Psoas muscle (tissue), 7 donors: ENCODE measurements at regions not wholly inside any gene's neighbourhood (a gene's known extent, or its start where the extent isn't known, plus 50 kb on each side); places are given as distances from the start of the nearest gene placed in this dataset.

Experiments
- ATAC-seq, 4 donors: fragments of 200-7000 bp; cut with Tn5 transposase; one replicate each; pipeline ENCODE4 v1.9.1; 2020; ENCODE audit warnings: moderate library complexity in 3 of 4, mild to moderate bottlenecking in 2 of 4
- DNase-seq, 2 donors: peaks; one replicate each; pipeline ENCODE4 v3.0.0-alpha.2; 2020
- H3K27ac ChIP-seq: fragments of 200-600 bp; one replicate; pipeline ENCODE4 v1.8.0; 2022
- H3K27me3 ChIP-seq, 3 donors: fragments of 200-600 bp in 1 of 3; one replicate each; pipeline versions ENCODE4 v1.6.1 to v1.8.0; 2013 to 2022; ENCODE audit warnings: low read length in 2 of 3, mild to moderate bottlenecking in 2 of 3, moderate library complexity in 1 of 3; ENCODE audit not compliant: insufficient read depth in 3 of 3
- H3K36me3 ChIP-seq, 2 donors: fragments of 200-600 bp in 1 of 2; one replicate each; pipeline versions ENCODE4 v1.6.1 to v1.8.0; 2013 to 2022; ENCODE audit warnings: low read depth in 1 of 2, mild to moderate bottlenecking in 1 of 2, moderate library complexity in 1 of 2; ENCODE audit not compliant: insufficient read depth in 1 of 2
- H3K4me1 ChIP-seq: fragments of 200-600 bp; one replicate; pipeline ENCODE4 v1.8.0; 2022
- H3K4me3 ChIP-seq: fragments of 200-600 bp; one replicate; pipeline ENCODE4 v1.8.0; 2022; ENCODE audit warnings: mild to moderate bottlenecking
- H3K9me3 ChIP-seq: fragments of 200-600 bp; one replicate; pipeline ENCODE4 v1.8.0; 2022
- WGBS, 3 donors: extraction: QIAGEN DNeasy Blood & Tissue Kit; methylation state at CpG; one replicate each; pipeline versions ENCODE4 v1.1.6 to v1.1.7; 2013; 5-methylcytosine and 5-hydroxymethylcytosine counted together
- intact Hi-C, 2 donors: fragments of 100-400 bp; cut with DNase I; formaldehyde crosslinking; loops; one replicate each; pipeline versions ENCODE4 v1.11.0 to v1.14.2; 2022
- TF ChIP-seq, protein P1 (sequence below): fragments of 200-600 bp; IDR thresholded peaks from one replicate; pipeline ENCODE4 v1.8.0; 2022; ENCODE audit warnings: antibody characterized with exemption
- donor health status: healthy with polysubstance abuse.
- donor health status: DM: no; HTN: no; CAD: no; lungs with moderate emphysema.
- donor health status: Bipolar disorder and iron deficiency.
- donor health status: healthy.
- donor health status: DM: yes; HTN: yes; CAD: no.
- donor health status: DM: no; HTN: no; CAD: no.
- donor health status: DM: yes; HTN: yes; CAD: no.

- Histone ChIP-seq H3K27me3 (peaks cover 0 to 5% (median 0%) of the 10 kb centered on the region in 3 donors), H3K27ac (no peak overlapping the region)
- WGBS, 3 donors = 57 to 62% (median 58%) methylated on average over 8 of the region's 8 CpGs
Observed at GRCh38 chr10:75347186-75347585, 54.4 kb downstream of the ZNF503 start.

GRCh38 chr10:75345738-75346137, 55.8 kb downstream of the ZNF503 start:
- H3K9me3 ChIP-seq = peaks cover 7% of the 10 kb centered on the region
- intact Hi-C loops = no loop called here

More at GRCh38 chr10:75347186-75347585, 54.4 kb downstream of the ZNF503 start:
- DNase-seq (no peak), ATAC-seq (no peak)
- TF ChIP-seq, protein P1, sequence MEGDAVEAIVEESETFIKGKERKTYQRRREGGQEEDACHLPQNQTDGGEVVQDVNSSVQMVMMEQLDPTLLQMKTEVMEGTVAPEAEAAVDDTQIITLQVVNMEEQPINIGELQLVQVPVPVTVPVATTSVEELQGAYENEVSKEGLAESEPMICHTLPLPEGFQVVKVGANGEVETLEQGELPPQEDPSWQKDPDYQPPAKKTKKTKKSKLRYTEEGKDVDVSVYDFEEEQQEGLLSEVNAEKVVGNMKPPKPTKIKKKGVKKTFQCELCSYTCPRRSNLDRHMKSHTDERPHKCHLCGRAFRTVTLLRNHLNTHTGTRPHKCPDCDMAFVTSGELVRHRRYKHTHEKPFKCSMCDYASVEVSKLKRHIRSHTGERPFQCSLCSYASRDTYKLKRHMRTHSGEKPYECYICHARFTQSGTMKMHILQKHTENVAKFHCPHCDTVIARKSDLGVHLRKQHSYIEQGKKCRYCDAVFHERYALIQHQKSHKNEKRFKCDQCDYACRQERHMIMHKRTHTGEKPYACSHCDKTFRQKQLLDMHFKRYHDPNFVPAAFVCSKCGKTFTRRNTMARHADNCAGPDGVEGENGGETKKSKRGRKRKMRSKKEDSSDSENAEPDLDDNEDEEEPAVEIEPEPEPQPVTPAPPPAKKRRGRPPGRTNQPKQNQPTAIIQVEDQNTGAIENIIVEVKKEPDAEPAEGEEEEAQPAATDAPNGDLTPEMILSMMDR = no peak
- no peaks in the 10 kb centered on the region for H3K36me3 ChIP-seq
- intact Hi-C loops = no loop called here
- no peaks in the 10 kb centered on the region for H3K4me1 ChIP-seq
- H3K4me3 ChIP-seq = no peak overlapping the region
- H3K9me3 ChIP-seq = peaks cover 7% of the 10 kb centered on the region

DNA sequence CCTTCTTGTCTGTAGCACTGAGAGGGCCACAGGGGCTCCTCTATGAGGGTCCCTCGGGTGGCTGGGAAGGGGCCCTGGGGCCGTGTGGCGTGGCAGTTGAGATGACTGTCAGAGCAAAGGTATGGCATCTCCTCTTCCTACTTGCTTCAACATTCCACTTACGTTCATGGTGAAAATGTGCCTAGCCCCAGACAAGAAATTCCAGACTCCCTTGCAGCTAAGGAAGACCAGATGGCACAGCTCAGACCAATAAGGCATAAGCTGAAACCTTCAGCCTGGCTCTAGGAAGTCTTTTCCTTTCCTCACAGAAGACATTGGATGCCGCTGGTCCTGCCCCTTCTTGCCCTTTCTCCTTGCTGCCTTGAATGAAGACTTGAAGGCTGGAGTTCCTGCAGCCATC, 57.4 kb downstream of the ZNF503 start:
- no peak for ATAC-seq

More at GRCh38 chr10:75345738-75346137, 55.8 kb downstream of the ZNF503 start:
- WGBS, 3 donors = 86 to 88% (median 87%) methylated on average over 6 of the region's 6 CpGs
- Histone ChIP-seq H3K4me1 (no peaks in the 10 kb centered on the region), H3K36me3 (no peaks in the 10 kb centered on the region), H3K27ac (no peak overlapping the region), H3K27me3 (peaks cover 0 to 5% (median 0%) of the 10 kb centered on the region in 3 donors), H3K4me3 (no peak overlapping the region)
- ATAC-seq (no peak), DNase-seq (no peak)
- TF ChIP-seq, protein P1 = no peak

GRCh38 chr10:75342397-75342796, 59.2 kb downstream of the ZNF503 start:
- Histone ChIP-seq H3K27ac (no peak overlapping the region), H3K4me3 (no peak overlapping the region), H3K36me3 (no peaks in the 10 kb centered on the region), H3K27me3 (no peaks in the 10 kb centered on the region), H3K4me1 (no peaks in the 10 kb centered on the region), H3K9me3 (peaks cover 7% of the 10 kb centered on the region)
- intact Hi-C loops = no loop called here
- ATAC-seq (peak; percentile 52 to 63 (median 54)), DNase-seq (no peak)
- WGBS, 3 donors = 21 to 42% (median 40%) methylated on average over 5 of the region's 5 CpGs
- TF ChIP-seq, protein P1 = no peak

More for the DNA sequence above, 57.4 kb downstream of the ZNF503 start:
- no peak overlapping the region for H3K27ac ChIP-seq
- peaks cover 0 to 3% (median 0%) of the 10 kb centered on the region in 3 donors for H3K27me3 ChIP-seq
- no peak overlapping the region for H3K4me3 ChIP-seq
- WGBS, 3 donors = 83 to 98% (median 93%) methylated on average over 5 of the region's 5 CpGs
- intact Hi-C loops = no loop called here
- DNase-seq = no peak
- H3K4me1 ChIP-seq = no peaks in the 10 kb centered on the region
- H3K36me3 ChIP-seq = no peaks in the 10 kb centered on the region
- peaks cover 7% of the 10 kb centered on the region for H3K9me3 ChIP-seq
- TF ChIP-seq, protein P1 = no peak

DNA sequence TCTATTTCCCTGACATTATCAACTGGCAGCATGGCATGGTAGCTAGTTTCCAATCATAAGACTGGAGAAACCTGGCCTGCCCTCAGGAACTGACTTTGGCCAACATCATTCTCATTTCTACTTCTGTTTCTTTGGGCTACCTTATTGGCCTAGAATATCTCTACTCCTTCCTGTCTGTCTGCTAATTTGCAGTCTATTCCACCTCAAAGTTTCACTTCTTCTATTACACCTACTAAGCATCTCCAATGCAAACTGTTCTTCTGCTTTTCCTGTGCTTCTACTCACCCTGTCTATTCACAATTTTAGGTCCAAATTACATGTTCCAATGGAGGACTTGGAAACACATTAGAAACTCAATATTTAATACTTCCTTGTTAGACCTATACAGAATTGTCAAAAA, 65.6 kb downstream of the ZNF503 start:
- Histone ChIP-seq H3K27ac (no peak overlapping the region), H3K9me3 (no peaks in the 10 kb centered on the region), H3K4me1 (no peaks in the 10 kb centered on the region), H3K36me3 (no peaks in the 10 kb centered on the region), H3K27me3 (no peaks in the 10 kb centered on the region), H3K4me3 (no peak overlapping the region)
- ATAC-seq = no peak
- no peak for DNase-seq
- intact Hi-C loops = no loop called here
- TF ChIP-seq, protein P1 = no peak
